ENCODE measurements at regions not wholly inside any gene's neighbourhood (a gene's known extent, or its start where the extent isn't known, plus 50 kb on each side); places are given as distances from the start of the nearest gene placed in this dataset.

- no peak for DNase-seq (ENCODE audit: low read depth in 6 of 9, low spot score in 9 of 9)
- 77% methylated on average over 3 of the region's 3 CpGs for WGBS
- Histone ChIP-seq H3K27me3 (ENCODE audit: control insufficient read depth in 2 of 2, insufficient read depth in 1 of 2, low read length in 1 of 2) (no peaks in the 10 kb centered on the region), H3K36me3 (ENCODE audit: control insufficient read depth in 2 of 2, insufficient read depth in 2 of 2, low read length in 1 of 2) (no peaks in the 10 kb centered on the region), H3K4me1 (ENCODE audit: control insufficient read depth in 2 of 2, insufficient read depth in 2 of 2, low read length in 2 of 2) (no peaks in the 10 kb centered on the region), H3K27ac (ENCODE audit: low read depth in 1 of 2, low read length in 1 of 2) (no peak overlapping the region), H3K9me3 (ENCODE audit: control insufficient read depth in 2 of 2, insufficient read depth in 1 of 2, low read length in 1 of 2) (no peaks in the 10 kb centered on the region), H3K4me3 (ENCODE audit: low read length in 2 of 2) (no peak overlapping the region)
Measured at GRCh38 chr1:63200676-63201075, 121.7 kb upstream of the FOXD3 start.

- no peaks in the 10 kb centered on the region for H3K36me3 ChIP-seq (ENCODE audit: control insufficient read depth in 2 of 2, insufficient read depth in 2 of 2, low read length in 1 of 2)
- H3K4me3 ChIP-seq (ENCODE audit: low read length in 2 of 2): no peak overlapping the region
- no peak for DNase-seq (ENCODE audit: low read depth in 6 of 9, low spot score in 9 of 9)
- no peak overlapping the region for H3K27ac ChIP-seq (ENCODE audit: low read depth in 1 of 2, low read length in 1 of 2)
- no peaks in the 10 kb centered on the region for H3K27me3 ChIP-seq (ENCODE audit: control insufficient read depth in 2 of 2, insufficient read depth in 1 of 2, low read length in 1 of 2)
- WGBS: 96% methylated on average over 2 of the region's 2 CpGs
- no peaks in the 10 kb centered on the region for H3K4me1 ChIP-seq (ENCODE audit: control insufficient read depth in 2 of 2, insufficient read depth in 2 of 2, low read length in 2 of 2)
- H3K9me3 ChIP-seq (ENCODE audit: control insufficient read depth in 2 of 2, insufficient read depth in 1 of 2, low read length in 1 of 2): no peaks in the 10 kb centered on the region
Measured at GRCh38 chr1:63203641-63204040, 118.7 kb upstream of the FOXD3 start.

GRCh38 chr1:63205776-63206175 is 116.6 kb upstream of the FOXD3 start:
- H3K9me3 ChIP-seq (ENCODE audit: control insufficient read depth in 2 of 2, insufficient read depth in 1 of 2, low read length in 1 of 2): no peaks in the 10 kb centered on the region
- H3K27me3 ChIP-seq (ENCODE audit: control insufficient read depth in 2 of 2, insufficient read depth in 1 of 2, low read length in 1 of 2): no peaks in the 10 kb centered on the region
- WGBS: 95% methylated on average over 3 of the region's 3 CpGs

GRCh38 chr1:63214553-63214952 is 107.8 kb upstream of the FOXD3 start:
- Histone ChIP-seq H3K4me1 (ENCODE audit: control insufficient read depth in 2 of 2, insufficient read depth in 2 of 2, low read length in 2 of 2) (no peaks in the 10 kb centered on the region), H3K4me3 (ENCODE audit: low read length in 2 of 2) (no peak overlapping the region), H3K27ac (ENCODE audit: low read depth in 1 of 2, low read length in 1 of 2) (no peak overlapping the region), H3K9me3 (ENCODE audit: control insufficient read depth in 2 of 2, insufficient read depth in 1 of 2, low read length in 1 of 2) (no peaks in the 10 kb centered on the region), H3K36me3 (ENCODE audit: control insufficient read depth in 2 of 2, insufficient read depth in 2 of 2, low read length in 1 of 2) (no peaks in the 10 kb centered on the region), H3K27me3 (ENCODE audit: control insufficient read depth in 2 of 2, insufficient read depth in 1 of 2, low read length in 1 of 2) (no peaks in the 10 kb centered on the region)
- DNase-seq (ENCODE audit: low read depth in 6 of 9, low spot score in 9 of 9): no peak
- 99% methylated on average over 2 of the region's 2 CpGs for WGBS

More at GRCh38 chr1:63205776-63206175, 116.6 kb upstream of the FOXD3 start:
- H3K36me3 ChIP-seq (ENCODE audit: control insufficient read depth in 2 of 2, insufficient read depth in 2 of 2, low read length in 1 of 2): no peaks in the 10 kb centered on the region
- no peak for DNase-seq (ENCODE audit: low read depth in 6 of 9, low spot score in 9 of 9)
- no peaks in the 10 kb centered on the region for H3K4me1 ChIP-seq (ENCODE audit: control insufficient read depth in 2 of 2, insufficient read depth in 2 of 2, low read length in 2 of 2)
- no peak overlapping the region for H3K27ac ChIP-seq (ENCODE audit: low read depth in 1 of 2, low read length in 1 of 2)
- no peak overlapping the region for H3K4me3 ChIP-seq (ENCODE audit: low read length in 2 of 2)

GRCh38 chr1:63223426-63223825 is 98.9 kb upstream of the FOXD3 start:
- 82% methylated on average over 4 of the region's 4 CpGs for WGBS
- no peaks in the 10 kb centered on the region for H3K4me1 ChIP-seq (ENCODE audit: control insufficient read depth in 2 of 2, insufficient read depth in 2 of 2, low read length in 2 of 2)
- H3K27ac ChIP-seq (ENCODE audit: low read depth in 1 of 2, low read length in 1 of 2): no peak overlapping the region
- H3K36me3 ChIP-seq (ENCODE audit: control insufficient read depth in 2 of 2, insufficient read depth in 2 of 2, low read length in 1 of 2): no peaks in the 10 kb centered on the region
- H3K27me3 ChIP-seq (ENCODE audit: control insufficient read depth in 2 of 2, insufficient read depth in 1 of 2, low read length in 1 of 2): no peaks in the 10 kb centered on the region
- no peak for DNase-seq (ENCODE audit: low read depth in 6 of 9, low spot score in 9 of 9)
- H3K4me3 ChIP-seq (ENCODE audit: low read length in 2 of 2): no peak overlapping the region
- H3K9me3 ChIP-seq (ENCODE audit: control insufficient read depth in 2 of 2, insufficient read depth in 1 of 2, low read length in 1 of 2): no peaks in the 10 kb centered on the region

- 97% methylated on average over 3 of the region's 3 CpGs for WGBS
- Histone ChIP-seq H3K27me3 (ENCODE audit: control insufficient read depth in 2 of 2, insufficient read depth in 1 of 2, low read length in 1 of 2) (no peaks in the 10 kb centered on the region), H3K4me3 (ENCODE audit: low read length in 2 of 2) (no peak overlapping the region), H3K36me3 (ENCODE audit: control insufficient read depth in 2 of 2, insufficient read depth in 2 of 2, low read length in 1 of 2) (no peaks in the 10 kb centered on the region), H3K27ac (ENCODE audit: low read depth in 1 of 2, low read length in 1 of 2) (no peak overlapping the region), H3K4me1 (ENCODE audit: control insufficient read depth in 2 of 2, insufficient read depth in 2 of 2, low read length in 2 of 2) (no peaks in the 10 kb centered on the region), H3K9me3 (ENCODE audit: control insufficient read depth in 2 of 2, insufficient read depth in 1 of 2, low read length in 1 of 2) (no peaks in the 10 kb centered on the region)
- no peak for DNase-seq (ENCODE audit: low read depth in 6 of 9, low spot score in 9 of 9)
Measured at GRCh38 chr1:63230722-63231121, 91.6 kb upstream of the FOXD3 start.

GRCh38 chr1:63238721-63239120 is 83.6 kb upstream of the FOXD3 start:
- H3K4me3 ChIP-seq (ENCODE audit: low read length in 2 of 2): no peak overlapping the region
- H3K27me3 ChIP-seq (ENCODE audit: control insufficient read depth in 2 of 2, insufficient read depth in 1 of 2, low read length in 1 of 2): no peaks in the 10 kb centered on the region
- DNase-seq (ENCODE audit: low read depth in 6 of 9, low spot score in 9 of 9): no peak
- no peaks in the 10 kb centered on the region for H3K4me1 ChIP-seq (ENCODE audit: control insufficient read depth in 2 of 2, insufficient read depth in 2 of 2, low read length in 2 of 2)
- no peak overlapping the region for H3K27ac ChIP-seq (ENCODE audit: low read depth in 1 of 2, low read length in 1 of 2)
- H3K36me3 ChIP-seq (ENCODE audit: control insufficient read depth in 2 of 2, insufficient read depth in 2 of 2, low read length in 1 of 2): no peaks in the 10 kb centered on the region
- H3K9me3 ChIP-seq (ENCODE audit: control insufficient read depth in 2 of 2, insufficient read depth in 1 of 2, low read length in 1 of 2): no peaks in the 10 kb centered on the region
- WGBS: 87% methylated on average over 1 of the region's 1 CpG

GRCh38 chr1:63245186-63245585 is 77.2 kb upstream of the FOXD3 start:
- 90% methylated on average over 3 of the region's 3 CpGs for WGBS

GRCh38 chr1:63248216-63248615 is 74.2 kb upstream of the FOXD3 start:
- H3K27ac ChIP-seq (ENCODE audit: low read depth in 1 of 2, low read length in 1 of 2): no peak overlapping the region
- 94% methylated on average over 1 of the region's 1 CpG for WGBS
- DNase-seq (ENCODE audit: low read depth in 6 of 9, low spot score in 9 of 9): no peak

More at GRCh38 chr1:63245186-63245585, 77.2 kb upstream of the FOXD3 start:
- H3K27ac ChIP-seq (ENCODE audit: low read depth in 1 of 2, low read length in 1 of 2): no peak overlapping the region
- H3K9me3 ChIP-seq (ENCODE audit: control insufficient read depth in 2 of 2, insufficient read depth in 1 of 2, low read length in 1 of 2): no peaks in the 10 kb centered on the region
- no peaks in the 10 kb centered on the region for H3K4me1 ChIP-seq (ENCODE audit: control insufficient read depth in 2 of 2, insufficient read depth in 2 of 2, low read length in 2 of 2)
- H3K27me3 ChIP-seq (ENCODE audit: control insufficient read depth in 2 of 2, insufficient read depth in 1 of 2, low read length in 1 of 2): no peaks in the 10 kb centered on the region
- no peak overlapping the region for H3K4me3 ChIP-seq (ENCODE audit: low read length in 2 of 2)
- no peak for DNase-seq (ENCODE audit: low read depth in 6 of 9, low spot score in 9 of 9)
- H3K36me3 ChIP-seq (ENCODE audit: control insufficient read depth in 2 of 2, insufficient read depth in 2 of 2, low read length in 1 of 2): no peaks in the 10 kb centered on the region

GRCh38 chr1:63255153-63255552 is 67.2 kb upstream of the FOXD3 start:
- Histone ChIP-seq H3K9me3 (ENCODE audit: control insufficient read depth in 2 of 2, insufficient read depth in 1 of 2, low read length in 1 of 2) (no peaks in the 10 kb centered on the region), H3K27me3 (ENCODE audit: control insufficient read depth in 2 of 2, insufficient read depth in 1 of 2, low read length in 1 of 2) (no peaks in the 10 kb centered on the region), H3K27ac (ENCODE audit: low read depth in 1 of 2, low read length in 1 of 2) (no peak overlapping the region), H3K4me1 (ENCODE audit: control insufficient read depth in 2 of 2, insufficient read depth in 2 of 2, low read length in 2 of 2) (no peaks in the 10 kb centered on the region), H3K4me3 (ENCODE audit: low read length in 2 of 2) (no peak overlapping the region), H3K36me3 (ENCODE audit: control insufficient read depth in 2 of 2, insufficient read depth in 2 of 2, low read length in 1 of 2) (no peaks in the 10 kb centered on the region)
- no peak for DNase-seq (ENCODE audit: low read depth in 6 of 9, low spot score in 9 of 9)
- WGBS: 95% methylated on average over 1 of the region's 1 CpG

More at GRCh38 chr1:63248216-63248615, 74.2 kb upstream of the FOXD3 start:
- no peaks in the 10 kb centered on the region for H3K27me3 ChIP-seq (ENCODE audit: control insufficient read depth in 2 of 2, insufficient read depth in 1 of 2, low read length in 1 of 2)
- no peaks in the 10 kb centered on the region for H3K4me1 ChIP-seq (ENCODE audit: control insufficient read depth in 2 of 2, insufficient read depth in 2 of 2, low read length in 2 of 2)
- H3K9me3 ChIP-seq (ENCODE audit: control insufficient read depth in 2 of 2, insufficient read depth in 1 of 2, low read length in 1 of 2): no peaks in the 10 kb centered on the region
- no peak overlapping the region for H3K4me3 ChIP-seq (ENCODE audit: low read length in 2 of 2)
- no peaks in the 10 kb centered on the region for H3K36me3 ChIP-seq (ENCODE audit: control insufficient read depth in 2 of 2, insufficient read depth in 2 of 2, low read length in 1 of 2)
